OCI-M1 (cell line): ENCODE measurements at regions not wholly inside any gene's neighbourhood (a gene's known extent, or its start where the extent isn't known, plus 50 kb on each side); places are given as distances from the start of the nearest gene placed in this dataset.
A peak's percentile ranks its signal among the peaks of the same experiment; 100 is the strongest.

Experiments
- DNase-seq: peaks from one replicate; lab custom pipeline; 2025; lab: John Stamatoyannopoulos, UW

DNA sequence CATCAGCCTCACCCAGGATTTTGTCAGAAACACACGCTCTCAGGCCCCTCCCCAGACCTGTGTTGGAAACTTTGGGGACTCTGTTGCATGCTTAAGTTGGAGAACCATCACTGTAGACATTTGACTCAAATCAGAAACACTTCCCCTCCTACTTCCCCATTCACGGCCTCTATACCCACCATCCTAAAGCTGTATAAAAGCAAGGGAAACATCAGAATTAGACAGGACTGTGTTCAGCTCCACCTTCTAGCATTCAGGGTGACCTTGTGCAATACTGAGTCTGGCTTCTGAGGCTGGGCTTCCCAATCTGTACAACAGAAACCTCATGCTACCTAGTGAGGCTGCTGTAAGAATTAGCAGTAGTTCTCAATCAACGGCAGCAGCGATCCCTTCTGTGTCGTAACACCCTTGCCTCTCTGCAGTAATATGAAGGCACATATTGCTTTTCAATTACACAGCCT is 252.3 kb downstream of the LY86 start:
- DNase-seq: no peak

DNA sequence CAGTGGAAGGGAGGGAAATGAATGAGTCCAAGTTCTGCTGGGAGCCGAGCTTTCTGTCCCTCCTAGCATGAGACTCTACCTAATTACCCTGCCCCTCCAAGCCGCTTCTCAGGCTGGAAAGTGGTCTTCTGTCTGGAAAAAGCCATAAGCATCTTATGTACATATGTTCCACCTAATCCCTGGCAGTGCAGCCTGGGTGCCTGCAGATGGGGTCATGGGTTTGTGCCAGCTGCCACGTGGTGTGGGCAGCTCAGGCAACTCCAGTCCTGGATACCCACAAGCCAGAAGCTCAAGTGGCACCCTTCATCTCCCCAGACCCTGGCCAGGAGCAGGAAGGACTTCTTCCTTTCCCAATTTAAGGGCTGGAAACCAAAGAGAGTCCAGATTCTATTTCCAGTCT is 253.1 kb downstream of the LY86 start:
- no peak for DNase-seq

DNA sequence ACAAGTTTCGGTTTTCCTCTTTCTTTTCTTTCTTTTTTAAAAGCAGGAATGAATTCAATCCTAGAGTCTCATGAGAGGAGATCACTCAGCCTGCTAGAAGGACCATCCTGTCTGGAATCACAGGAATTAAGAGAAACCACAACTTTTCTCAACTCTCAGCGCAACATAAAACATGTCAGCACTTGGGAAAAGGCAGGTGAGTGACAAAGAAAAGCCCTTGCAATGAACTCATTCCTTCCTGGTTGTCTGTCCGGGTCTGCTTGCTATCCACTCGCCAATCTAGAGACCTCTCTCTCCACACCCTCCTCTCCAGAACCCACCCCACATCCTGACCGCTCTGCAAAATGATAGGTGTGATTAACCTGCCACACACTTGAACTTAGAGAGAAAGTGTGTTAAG is 253.8 kb downstream of the LY86 start:
- no peak for DNase-seq

DNA sequence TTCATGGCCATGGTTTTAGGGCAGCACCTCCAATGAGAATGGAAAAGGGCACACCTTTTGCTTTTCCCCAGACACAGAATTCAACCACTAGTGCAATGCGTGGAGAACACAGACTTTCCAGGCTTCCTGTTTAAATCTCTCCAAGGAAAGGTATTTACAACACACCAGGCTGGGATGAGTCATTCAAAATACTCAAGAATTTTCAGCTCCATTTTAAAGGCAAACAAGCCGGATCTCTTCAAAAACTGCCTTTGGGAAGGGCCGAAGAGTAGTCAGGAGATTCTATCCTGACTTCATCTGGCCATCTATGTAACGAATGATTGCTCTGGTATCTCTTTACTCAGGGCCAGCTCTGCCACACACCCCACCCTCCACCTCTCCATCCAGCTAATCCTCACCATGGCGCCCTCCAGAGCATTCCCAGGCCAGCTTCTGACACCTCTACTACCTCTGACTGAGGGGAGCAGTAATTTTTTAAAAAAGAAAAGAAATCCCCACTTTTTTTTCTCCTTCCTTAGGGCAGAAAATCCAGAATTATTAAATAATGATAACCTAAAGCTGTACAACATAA is 254.6 kb downstream of the LY86 start:
- no peak for DNase-seq

DNA sequence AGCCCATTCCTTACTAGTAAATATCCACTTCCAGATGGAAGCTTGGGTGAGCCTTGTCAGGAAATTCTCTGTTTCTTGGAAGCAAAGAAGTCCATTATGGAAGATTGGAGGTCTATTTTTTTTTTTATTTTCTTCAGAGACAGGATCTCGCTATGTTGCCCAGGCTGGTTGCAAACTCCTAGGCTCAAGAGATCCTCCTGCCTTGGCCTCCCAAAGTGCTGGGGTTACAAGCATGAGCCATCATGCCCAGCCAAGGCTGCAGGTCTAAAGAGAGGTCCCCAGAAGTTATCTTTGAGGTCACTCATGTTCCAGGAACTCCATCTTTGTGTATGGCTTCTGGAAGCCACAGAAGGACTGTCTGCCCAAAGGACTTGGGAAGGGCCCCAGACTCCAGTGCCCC is 255.3 kb downstream of the LY86 start:
- no peak for DNase-seq

DNA sequence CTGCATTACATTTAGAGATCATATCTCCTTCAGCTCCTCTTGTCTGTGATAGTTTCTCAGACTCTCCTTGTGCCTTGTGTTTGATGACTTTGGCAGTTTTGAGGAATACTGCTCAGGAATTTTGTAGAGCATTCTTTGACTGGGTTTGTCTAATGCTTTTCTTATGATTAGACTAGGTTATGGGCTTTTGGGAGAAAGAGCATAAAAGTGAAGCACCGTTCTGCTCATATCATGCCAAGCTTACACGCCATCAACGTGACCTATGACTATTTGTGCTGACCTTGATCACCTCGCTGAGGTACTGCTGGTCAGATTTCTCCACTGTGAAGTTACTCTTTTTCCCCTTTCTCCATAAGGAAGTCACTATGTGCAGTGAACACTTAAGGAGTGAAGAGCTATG is 256.0 kb downstream of the LY86 start:
- DNase-seq: no peak

DNA sequence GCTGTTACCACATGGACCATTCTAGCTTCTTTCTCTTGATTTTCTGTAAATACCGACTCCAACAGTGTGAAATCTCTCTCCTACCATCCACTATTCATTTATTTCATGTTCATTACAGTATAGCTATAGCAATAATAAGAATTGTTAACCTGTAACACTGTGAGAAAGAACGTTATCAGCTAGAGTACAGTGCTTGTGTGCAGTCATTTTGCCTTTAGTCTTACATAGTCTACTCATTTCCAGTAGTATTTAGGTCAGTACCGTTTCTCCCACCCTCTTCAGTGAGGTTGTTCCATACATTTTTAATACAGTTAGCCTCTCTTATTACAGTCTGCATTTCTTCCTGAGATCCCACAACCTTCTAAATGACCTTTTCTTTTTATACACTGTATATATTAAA is 257.1 kb downstream of the LY86 start:
- no peak for DNase-seq

DNA sequence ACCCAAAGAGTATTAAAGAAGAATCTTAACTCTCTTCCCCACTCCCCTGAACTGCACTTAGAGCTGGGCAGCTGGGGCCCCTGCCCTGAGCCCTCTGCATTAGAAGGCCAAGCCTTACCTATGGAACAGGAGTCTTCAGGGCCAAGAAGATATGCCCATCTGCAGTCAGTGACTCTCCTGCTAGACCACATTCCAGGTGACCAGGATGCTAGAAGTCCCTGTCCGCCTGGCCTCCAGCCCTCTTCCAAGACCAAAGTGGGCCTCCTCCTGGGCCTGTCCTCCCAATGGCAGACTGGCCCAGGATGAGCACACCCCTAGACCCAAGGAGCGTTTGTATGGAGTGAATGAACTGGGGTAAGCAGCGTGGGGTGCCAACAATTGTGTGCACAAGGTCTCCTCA is 259.1 kb downstream of the LY86 start:
- no peak for DNase-seq

DNA sequence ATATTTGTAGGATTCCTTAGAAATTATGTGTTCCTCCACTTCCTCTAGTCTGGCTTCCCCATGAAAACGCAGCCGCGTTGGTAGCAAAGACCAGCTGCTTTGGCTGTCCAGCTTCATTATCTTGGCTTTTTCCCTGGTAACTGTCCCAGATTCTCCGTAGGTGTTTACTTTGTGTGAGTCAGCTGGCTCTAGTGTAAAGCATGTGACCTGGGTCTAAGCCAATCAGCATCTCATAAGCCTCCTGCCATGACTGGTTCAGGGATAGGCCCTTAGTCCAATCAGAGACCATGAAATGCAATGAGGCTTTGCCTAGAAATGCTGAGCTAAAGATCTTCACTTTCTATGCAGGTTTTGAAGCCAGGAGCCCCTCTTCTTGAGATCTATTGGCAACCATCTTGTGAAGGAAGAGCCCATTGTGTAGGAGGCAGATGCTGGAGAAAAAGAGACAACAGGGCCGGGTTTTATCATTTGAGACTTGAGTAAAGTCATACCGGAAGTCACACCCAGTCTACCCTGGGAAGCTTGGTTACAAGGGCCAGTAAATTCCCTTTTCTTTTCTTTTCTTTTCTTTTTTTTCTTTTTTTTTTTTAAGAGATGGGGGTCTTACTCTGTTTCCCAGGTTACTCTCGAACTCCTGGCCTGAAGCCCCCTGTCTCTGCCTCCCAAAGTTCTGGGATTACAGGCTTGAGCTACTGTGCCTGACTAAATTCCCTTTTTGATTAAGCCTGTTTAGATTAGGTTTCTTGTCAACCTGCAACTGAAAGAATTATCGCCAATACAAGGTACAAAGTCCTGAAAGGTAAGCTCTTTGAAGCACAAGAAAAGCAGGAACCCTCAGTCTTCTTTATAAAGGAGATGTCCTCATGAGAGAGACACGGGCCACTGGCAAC is 256.5 kb upstream of the RREB1 start:
- DNase-seq: no peak

DNA sequence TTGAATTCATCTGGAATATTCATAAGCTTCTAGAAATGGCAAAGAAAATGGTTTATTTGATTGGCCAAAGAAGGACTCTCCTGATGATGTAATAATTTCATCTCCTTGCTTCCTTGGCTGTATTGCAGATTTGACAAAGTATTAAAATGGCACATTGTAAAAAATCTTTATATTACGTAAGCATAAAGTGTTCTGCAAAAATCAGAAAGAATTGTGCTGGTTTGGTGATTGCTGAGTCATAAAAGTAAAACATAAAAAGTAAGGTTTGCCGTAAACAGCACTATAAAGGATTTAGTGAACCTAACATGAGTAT is 255.9 kb upstream of the RREB1 start:
- no peak for DNase-seq

DNA sequence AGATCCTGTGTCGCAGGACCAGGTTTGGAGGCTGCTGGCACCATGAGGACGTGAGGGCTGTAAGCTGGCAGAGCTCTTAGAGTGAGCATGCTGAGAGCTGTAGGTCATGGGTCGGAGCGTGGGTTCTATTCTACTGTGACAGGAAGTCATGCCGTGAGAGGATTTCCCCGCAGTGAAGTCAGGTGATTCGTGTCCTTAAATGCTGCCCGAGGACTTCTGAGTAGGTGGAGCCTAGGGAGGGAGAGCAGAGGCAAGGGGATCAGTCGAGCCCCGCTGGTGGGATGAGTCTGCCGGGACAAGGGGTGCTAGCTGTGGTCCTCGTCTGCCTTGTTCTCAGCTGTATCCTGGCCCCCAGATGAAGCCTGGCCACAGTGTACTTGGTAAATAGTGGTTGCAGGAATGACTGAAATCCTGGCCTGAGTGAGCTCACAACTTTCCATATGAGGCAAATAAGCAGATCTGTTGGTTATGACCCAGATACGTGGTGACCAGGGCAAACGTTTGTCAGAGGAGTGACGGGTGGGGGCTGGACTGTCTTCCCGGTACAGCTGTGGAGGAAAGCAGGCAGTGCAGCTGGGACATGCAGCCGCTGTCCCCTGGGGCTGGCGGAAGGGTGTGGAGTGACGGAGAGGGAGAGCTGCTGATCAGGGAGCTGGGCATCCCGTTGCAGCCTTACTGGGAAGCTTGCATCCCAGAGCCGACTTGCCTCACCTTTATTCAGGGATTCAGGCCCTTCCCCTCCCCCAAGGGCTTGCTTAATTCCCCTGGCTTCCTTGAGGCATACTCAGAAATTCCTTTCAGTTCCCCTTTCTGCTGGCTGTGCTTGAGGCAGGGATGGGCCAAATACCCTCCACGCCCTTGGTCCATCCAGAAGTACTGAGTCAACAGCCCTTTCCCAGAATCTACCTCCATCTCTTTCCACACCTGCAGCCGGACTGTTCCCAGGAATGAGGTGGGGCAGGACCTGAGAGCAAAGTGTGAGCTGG is 250.9 kb upstream of the RREB1 start:
- DNase-seq: no peak

DNA sequence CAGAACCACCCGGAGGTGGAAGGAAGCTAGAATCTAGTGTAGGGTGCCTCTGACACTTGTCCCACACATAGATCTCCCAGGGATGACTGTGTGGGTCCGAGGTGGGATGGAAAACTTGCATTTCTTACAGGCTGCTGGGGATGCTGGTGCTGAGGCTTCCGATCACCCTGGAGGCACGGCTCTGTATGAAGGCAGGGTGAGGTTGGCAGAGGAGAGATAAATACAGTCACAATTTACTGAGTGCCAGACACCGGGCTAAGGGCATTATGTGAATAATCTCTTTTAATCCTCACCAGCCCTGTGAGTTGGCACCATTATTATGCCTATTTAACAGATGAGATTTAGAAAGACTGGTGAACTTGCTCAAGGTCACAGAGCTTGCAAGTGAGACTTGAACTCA is 250.2 kb upstream of the RREB1 start:
- no peak for DNase-seq

DNA sequence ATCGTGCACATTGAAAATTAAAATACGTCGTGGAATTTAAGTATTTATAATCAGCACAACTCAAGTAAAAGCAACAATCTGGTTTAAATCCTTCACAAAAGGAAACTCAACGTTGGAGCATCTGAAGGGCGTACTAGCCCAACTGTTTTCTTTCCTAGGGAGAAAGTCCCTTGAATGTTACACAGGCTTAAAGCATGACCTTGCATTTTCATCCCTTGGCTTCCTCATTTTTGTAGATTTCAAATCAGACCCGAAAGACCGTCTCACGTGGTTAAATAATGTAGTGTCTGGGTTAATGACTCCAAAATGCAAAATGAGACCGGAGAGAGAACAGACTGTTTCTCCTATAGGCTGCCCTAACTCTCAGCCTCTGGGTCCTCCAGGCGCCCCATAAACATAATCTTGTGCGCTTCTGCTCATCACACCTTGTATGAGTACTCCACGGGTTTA is 249.2 kb upstream of the RREB1 start:
- DNase-seq: peak; percentile 94

DNA sequence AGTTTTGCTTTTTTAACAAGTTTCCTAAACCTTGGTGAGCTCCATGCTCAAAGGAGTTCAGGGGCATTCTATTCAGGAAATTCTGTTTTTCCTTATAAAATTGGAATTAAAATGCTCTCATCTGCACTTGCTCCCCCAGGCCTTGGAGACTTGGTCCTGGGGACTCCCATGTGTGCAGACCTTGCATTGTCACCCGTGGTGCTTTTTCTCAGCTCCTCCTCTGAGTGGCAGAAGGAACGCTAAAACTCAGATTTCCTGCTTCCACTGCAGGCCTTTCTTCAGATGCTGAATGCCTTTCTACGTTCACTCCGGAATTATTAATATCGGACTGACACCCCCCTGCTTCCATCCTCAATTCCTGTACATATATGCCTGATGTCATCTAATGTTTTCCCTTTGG is 248.7 kb upstream of the RREB1 start:
- no peak for DNase-seq

DNA sequence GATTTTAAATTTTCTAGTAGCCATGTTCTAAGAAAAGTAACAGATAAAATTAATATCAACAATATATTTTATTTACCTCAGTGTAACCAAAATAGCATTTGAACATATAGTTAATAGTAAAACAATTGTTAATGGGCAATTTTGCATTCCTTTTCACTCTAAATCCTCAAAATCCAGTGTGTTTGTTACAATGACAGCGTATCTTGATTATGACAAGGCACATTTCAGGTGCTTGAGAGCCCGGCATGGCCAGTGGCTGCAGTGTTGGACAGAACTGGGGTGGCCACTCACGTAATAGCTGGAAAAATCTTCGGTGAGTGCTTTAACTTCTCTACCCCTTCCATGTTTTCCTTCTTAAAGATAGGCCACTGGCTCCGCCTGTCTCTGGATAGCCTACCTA is 248.0 kb upstream of the RREB1 start:
- DNase-seq: no peak

DNA sequence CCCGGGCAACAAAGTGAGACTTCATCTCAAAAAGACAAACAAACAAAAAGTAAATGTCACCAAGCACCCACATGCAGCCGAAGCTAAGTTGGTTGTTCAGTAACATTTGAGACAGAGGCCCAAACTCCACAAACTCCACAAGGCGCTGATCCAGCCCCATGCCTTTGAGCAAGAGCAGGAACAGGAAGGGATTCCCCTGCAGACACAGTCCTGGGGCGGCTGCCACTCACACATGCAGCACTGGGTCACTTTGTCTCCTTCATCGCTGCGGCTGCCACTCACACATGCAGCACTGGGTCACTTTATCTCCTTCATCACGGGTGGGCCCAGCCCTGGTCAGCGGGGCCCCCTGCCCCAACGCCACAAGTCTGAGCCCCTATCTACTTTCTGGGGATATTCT is 246.9 kb upstream of the RREB1 start:
- no peak for DNase-seq

DNA sequence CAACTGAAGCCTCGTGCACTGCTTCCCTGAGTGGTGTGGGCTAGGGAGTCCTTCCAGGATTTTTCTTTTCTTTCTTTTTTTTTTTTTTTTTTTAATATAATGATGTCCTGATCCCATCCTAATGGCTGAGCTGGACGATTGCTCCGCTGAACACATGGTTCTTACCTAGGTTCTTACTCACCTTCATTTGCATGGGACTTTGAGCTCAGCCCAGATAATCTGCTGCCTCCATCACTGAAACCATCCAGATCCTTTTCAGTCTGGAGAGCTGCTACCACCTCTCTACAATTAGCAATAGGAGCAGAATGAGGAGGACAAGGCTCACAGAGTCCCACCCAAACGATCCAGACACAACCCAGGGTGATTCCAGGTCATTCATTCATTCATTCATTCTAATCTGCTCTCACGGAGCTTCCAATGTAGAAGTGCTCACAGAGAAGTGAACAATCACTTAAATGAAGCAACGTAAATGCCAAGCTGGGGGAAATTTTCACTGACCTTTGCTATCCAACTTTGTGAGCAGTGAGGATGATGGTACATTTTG is 246.3 kb upstream of the RREB1 start:
- DNase-seq: no peak

DNA sequence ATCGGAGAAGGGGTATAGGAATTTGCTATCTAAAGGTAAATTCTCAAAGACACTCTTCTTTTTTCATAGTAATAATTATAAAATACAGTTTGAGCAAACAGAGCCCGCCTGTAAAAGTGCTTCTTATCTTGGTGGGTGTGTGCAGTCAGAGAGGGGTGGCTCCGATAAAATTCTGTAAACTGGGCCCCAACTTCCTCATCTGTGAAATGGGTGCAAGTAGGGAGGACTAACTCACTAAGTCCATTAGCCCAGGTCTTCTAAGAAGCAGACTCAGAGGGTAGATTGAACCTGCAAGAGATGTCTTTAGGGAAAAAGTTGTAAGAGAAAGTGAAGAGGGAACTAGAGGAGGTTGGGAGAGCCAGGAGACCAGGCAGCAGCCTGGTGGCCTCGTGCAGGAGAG is 245.8 kb upstream of the RREB1 start:
- DNase-seq: no peak

DNA sequence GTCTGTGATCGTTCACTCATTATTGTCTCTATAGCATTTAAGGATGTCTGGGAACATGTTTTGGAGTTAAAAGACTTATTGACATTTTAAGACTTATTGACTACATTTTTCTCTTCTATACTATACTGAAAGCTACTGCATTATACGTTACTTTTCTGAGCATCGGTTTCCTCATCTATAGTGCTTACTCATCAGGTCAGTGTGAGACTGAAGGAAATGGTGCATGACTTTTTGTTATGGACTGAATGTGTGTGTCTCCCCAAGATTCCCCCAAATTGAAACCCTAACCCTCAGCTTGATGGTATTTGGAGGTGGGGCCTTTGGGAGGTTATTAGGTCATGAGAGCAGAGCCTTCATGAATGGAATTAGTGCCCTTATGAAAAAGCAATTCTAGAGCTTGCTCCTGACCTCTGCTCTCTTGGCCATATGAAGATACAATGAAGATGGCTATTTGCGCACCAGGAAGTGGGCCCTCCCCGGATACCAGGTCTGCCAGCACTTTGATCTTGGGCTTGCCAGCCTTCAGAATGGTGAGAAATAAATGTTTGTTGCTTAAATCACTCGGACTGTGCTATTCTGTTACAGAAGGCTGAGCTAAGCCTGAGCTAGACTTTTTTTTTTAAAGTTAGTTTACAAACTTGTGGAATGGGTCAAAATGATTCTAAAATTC is 243.7 kb upstream of the RREB1 start:
- DNase-seq: no peak

DNA sequence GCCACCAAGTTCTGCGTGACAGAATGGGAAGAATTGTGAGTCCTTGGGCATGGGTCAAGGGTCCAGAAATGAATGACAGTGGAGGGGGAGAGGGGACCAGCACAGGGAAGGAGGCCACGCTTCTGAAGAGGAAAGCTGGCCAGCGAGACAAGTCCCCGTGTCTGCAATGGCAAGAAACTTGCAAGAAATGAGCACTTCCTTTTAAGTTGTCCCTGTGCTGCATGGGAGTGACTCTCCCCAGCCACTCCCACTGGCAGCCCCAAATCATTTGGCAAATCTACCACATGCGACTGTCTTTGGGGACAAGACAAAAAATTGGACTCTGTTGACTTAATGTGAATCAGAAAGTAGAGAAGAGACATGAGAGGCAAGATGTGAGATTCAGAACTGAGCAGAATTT is 242.2 kb upstream of the RREB1 start:
- DNase-seq: peak; percentile 64

DNA sequence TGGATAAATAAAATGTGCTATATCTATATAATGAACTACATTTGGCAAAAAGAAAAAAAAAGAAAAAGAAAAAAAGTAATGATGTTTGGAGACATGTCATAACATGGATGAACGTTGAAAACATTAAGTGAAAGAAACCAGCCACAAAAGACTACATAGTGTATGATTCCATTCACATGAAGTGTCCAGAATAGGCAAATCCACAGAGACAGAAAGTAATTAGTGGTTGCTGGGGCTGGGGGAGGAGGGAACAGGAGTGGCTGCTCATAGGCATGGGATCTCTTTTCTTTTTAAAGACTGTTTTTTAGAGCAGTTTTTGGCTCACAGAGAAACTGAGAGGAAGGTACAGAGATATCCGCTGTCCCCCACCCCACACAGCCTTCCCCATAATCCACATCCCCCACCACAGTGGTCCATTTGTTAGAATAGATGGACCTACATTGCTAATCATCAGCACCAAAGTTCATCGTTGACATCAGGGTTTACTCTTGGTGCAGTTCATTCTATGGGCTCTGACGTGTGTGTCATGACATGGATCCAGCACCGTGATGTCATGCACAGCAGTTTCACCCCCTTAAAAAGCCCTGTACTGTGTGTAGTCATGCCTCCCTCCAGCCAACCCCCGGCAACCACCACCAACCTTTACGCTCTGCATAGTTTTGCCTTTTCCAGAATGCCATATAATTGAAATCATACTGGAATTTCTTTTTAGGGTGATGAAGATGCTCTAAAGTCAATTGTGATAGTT is 240.9 kb upstream of the RREB1 start:
- DNase-seq: no peak
